ENCODE measurements at regions not wholly inside any gene's neighbourhood (a gene's known extent, or its start where the extent isn't known, plus 50 kb on each side); places are given as distances from the start of the nearest gene placed in this dataset.

- TF ChIP-seq EZH2 (IDR thresholded peaks at IDR 0.05; ENCODE audit: borderline replicate concordance, low read depth, low read length, poor library complexity, severe bottlenecking) (no peak), CTCF (conservative IDR thresholded peaks at IDR 0.05; ENCODE audit: low read depth, low read length) (no peak)
- no peak overlapping the region for H3K27ac ChIP-seq (ENCODE audit: low read depth, low read length, poor library complexity, severe bottlenecking)
- H3K27me3 ChIP-seq (replicated peaks; ENCODE audit: insufficient read depth, low read depth, low read length, poor library complexity): no peaks in the 10 kb centered on the region
- no peak for DNase-seq (ENCODE audit: low spot score)
- POLR2A ChIA-PET (ENCODE audit: low non-redundant PET): no interaction called here
- H3K4me1 ChIP-seq (ENCODE audit: insufficient read depth, low read length, poor library complexity, severe bottlenecking): no peaks in the 10 kb centered on the region
- BruUV-seq (replicated peaks): no TSS peak
- intact Hi-C loops (cut with micrococcal nuclease; ENCODE audit: unreplicated experiment): no loop called here
- no peaks in the 10 kb centered on the region for H3K9me3 ChIP-seq (ENCODE audit: low read depth, low read length, poor library complexity, severe bottlenecking)
- H3K4me3 ChIP-seq (ENCODE audit: low read depth, low read length, poor library complexity, severe bottlenecking): no peak overlapping the region
- no peaks in the 10 kb centered on the region for H3K36me3 ChIP-seq (ENCODE audit: insufficient read depth, low read length, poor library complexity, severe bottlenecking)
- CTCF ChIA-PET: no interaction called here
Measured at GRCh38 chr5:56680731-56681130, 134.6 kb upstream of the MAP3K1 start.

GRCh38 chr5:56677690-56678305 is 137.6 kb upstream of the MAP3K1 start:
- ChIA-PET POLR2A (ENCODE audit: low non-redundant PET) (no interaction called here), CTCF (no interaction called here)
- intact Hi-C loops (cut with micrococcal nuclease; ENCODE audit: unreplicated experiment): no loop called here
- Histone ChIP-seq H3K4me1 (ENCODE audit: insufficient read depth, low read length, poor library complexity, severe bottlenecking) (no peaks in the 10 kb centered on the region), H3K27me3 (replicated peaks; ENCODE audit: insufficient read depth, low read depth, low read length, poor library complexity) (no peaks in the 10 kb centered on the region), H3K4me3 (ENCODE audit: low read depth, low read length, poor library complexity, severe bottlenecking) (no peak overlapping the region), H3K27ac (ENCODE audit: low read depth, low read length, poor library complexity, severe bottlenecking) (no peak overlapping the region), H3K36me3 (ENCODE audit: insufficient read depth, low read length, poor library complexity, severe bottlenecking) (no peaks in the 10 kb centered on the region), H3K9me3 (ENCODE audit: low read depth, low read length, poor library complexity, severe bottlenecking) (no peaks in the 10 kb centered on the region)
- TF ChIP-seq EZH2 (IDR thresholded peaks at IDR 0.05; ENCODE audit: borderline replicate concordance, low read depth, low read length, poor library complexity, severe bottlenecking) (no peak), CTCF (conservative IDR thresholded peaks at IDR 0.05; ENCODE audit: low read depth, low read length) (no peak)
- BruUV-seq (replicated peaks): no TSS peak
- DNase-seq (ENCODE audit: low spot score): no peak

- POLR2A ChIA-PET (ENCODE audit: low non-redundant PET): interaction anchor here (0.5 kb wide), 1 partner anchor 49 kb away, joined by 4 read pairs; no protein-coding TSS in a partner anchor
- no peaks in the 10 kb centered on the region for H3K4me1 ChIP-seq (ENCODE audit: insufficient read depth, low read length, poor library complexity, severe bottlenecking)
- DNase-seq (ENCODE audit: low spot score): no peak
- TF ChIP-seq CTCF (conservative IDR thresholded peaks at IDR 0.05; ENCODE audit: low read depth, low read length) (no peak), EZH2 (IDR thresholded peaks at IDR 0.05; ENCODE audit: borderline replicate concordance, low read depth, low read length, poor library complexity, severe bottlenecking) (no peak)
- no peaks in the 10 kb centered on the region for H3K9me3 ChIP-seq (ENCODE audit: low read depth, low read length, poor library complexity, severe bottlenecking)
- no TSS peak for BruUV-seq (replicated peaks)
- H3K27ac ChIP-seq (ENCODE audit: low read depth, low read length, poor library complexity, severe bottlenecking): no peak overlapping the region
- intact Hi-C loops (cut with micrococcal nuclease; ENCODE audit: unreplicated experiment): no loop called here
- H3K36me3 ChIP-seq (ENCODE audit: insufficient read depth, low read length, poor library complexity, severe bottlenecking): no peaks in the 10 kb centered on the region
- no peak overlapping the region for H3K4me3 ChIP-seq (ENCODE audit: low read depth, low read length, poor library complexity, severe bottlenecking)
- CTCF ChIA-PET: no interaction called here
- H3K27me3 ChIP-seq (replicated peaks; ENCODE audit: insufficient read depth, low read depth, low read length, poor library complexity): no peaks in the 10 kb centered on the region
Measured at GRCh38 chr5:56676091-56676768, 139.1 kb upstream of the MAP3K1 start.
